ENCODE measurements at regions not wholly inside any gene's neighbourhood (a gene's known extent, or its start where the extent isn't known, plus 50 kb on each side); places are given as distances from the start of the nearest gene placed in this dataset.

DNA sequence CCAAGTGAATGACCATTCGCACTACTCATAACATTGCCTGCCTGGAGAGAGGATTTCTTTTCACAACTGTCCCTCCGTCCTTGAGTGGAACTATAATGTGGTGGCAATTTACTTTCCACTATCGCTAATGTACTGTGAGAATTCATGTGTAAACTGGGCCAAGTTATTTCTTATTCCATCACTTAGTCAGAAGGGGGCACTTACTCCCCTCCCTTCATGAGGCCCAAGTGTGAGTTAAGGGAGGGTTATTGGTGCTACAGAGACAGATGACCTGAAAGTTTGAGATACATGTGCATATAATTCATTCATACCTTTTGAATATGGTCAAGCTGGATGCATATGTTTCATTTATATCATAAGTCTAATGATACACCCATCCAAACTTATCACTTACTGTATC is 65.2 kb upstream of the LOC128125822 start:
- Histone ChIP-seq H3K9me3 (ENCODE audit: control insufficient read depth in 1 of 2, insufficient read depth in 1 of 2, low read depth in 1 of 2, low read length in 2 of 2) (no peaks in the 10 kb centered on the region), H3K9me2 (ENCODE audit: insufficient read depth) (no peaks in the 10 kb centered on the region), H3K36me3 (ENCODE audit: control insufficient read depth in 1 of 2, insufficient read depth in 2 of 2, low read length in 2 of 2) (no peaks in the 10 kb centered on the region), H3K79me2 (ENCODE audit: insufficient read depth, low read length) (no peaks in the 10 kb centered on the region), H3K27ac (ENCODE audit: low read depth, low read length) (no peak overlapping the region), H3K27me3 (ENCODE audit: insufficient read depth, low read length) (no peaks in the 10 kb centered on the region), H2AFZ (ENCODE audit: low read depth, low read length, poor library complexity, severe bottlenecking) (no peak overlapping the region), H3K4me3 (replicated peaks in 1 of 2; ENCODE audit: low read depth in 1 of 2, low read length in 2 of 2) (no peak overlapping the region), H3K4me1 (ENCODE audit: control insufficient read depth in 1 of 2, insufficient read depth in 2 of 2, low read length in 2 of 2) (peaks cover 0 to 52% of the 10 kb centered on the region in 2 experiments; a peak in 3 of 4 replicates), H3K4me2 (ENCODE audit: low read length) (no peak overlapping the region), H3K9ac (ENCODE audit: low read length) (no peak overlapping the region), H4K20me1 (ENCODE audit: insufficient read depth) (no peaks in the 10 kb centered on the region)
- CTCF ChIA-PET = no interaction called here
- intact Hi-C loops (cut with micrococcal nuclease) = no loop called here
- RAD21 ChIA-PET (ENCODE audit: low non-redundant PET in 1 of 2, low total read pairs in 2 of 2, uncharacterized antibody in 2 of 2, unreplicated experiment in 2 of 2) = no interaction called here
- no peak for DNase-seq (ENCODE audit: low read depth, low spot score)
- TF ChIP-seq POLR2AphosphoS5 (IDR thresholded peaks at IDR 0.05; ENCODE audit: low read depth, low read length) (no peak), RAD21 (IDR thresholded peaks at IDR 0.05; ENCODE audit: low read depth) (peak; percentile 58)
- POLR2A ChIA-PET = interaction anchor here (1.2 kb wide), 1 partner anchor 18 kb away, joined by 3 read pairs; no protein-coding TSS in a partner anchor
- 0 out of 2 replicates have a peak, but pooled peaks have one; percentile 47 for ATAC-seq
- no TSS peak for BruUV-seq (replicated peaks)

DNA sequence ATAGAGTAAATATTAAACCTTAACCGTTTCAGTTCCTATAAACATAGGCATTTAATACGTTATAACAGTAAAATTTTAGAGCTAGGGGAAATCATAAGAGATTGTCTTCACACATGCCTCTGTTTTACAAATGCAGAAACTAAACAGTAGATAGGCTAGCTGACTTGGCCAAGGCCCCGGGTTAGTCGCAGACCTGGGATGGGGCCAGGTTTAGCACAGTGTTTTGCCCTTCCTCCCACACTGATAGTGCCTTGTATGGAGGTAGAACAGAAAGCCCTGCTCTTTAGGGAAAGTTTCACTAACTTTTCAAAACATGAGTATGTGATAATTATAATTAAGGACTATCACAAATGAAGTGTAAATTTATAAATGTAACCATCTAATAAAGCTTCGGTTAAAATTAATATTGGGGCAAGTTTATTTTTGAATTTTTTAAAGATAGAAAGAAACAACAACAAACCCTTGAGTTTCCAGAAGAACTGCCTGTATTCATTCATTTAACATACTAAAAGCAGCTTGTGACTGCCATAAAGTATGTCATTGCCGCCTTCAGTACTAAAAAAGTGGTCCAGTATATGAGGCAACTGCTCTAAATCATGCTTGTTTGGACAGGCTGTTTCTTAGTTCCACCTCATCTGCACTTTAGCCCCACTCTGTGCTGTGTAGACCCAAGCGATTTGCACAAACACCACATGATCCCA is 62.5 kb upstream of the LOC128125822 start:
- H3K27me3 ChIP-seq (ENCODE audit: insufficient read depth, low read length) = no peaks in the 10 kb centered on the region
- BruUV-seq (replicated peaks) = no TSS peak
- H3K9ac ChIP-seq (ENCODE audit: low read length) = no peak overlapping the region
- peak overlapping the region; percentile 71 for H2AFZ ChIP-seq (ENCODE audit: low read depth, low read length, poor library complexity, severe bottlenecking)
- H4K20me1 ChIP-seq (ENCODE audit: insufficient read depth) = no peaks in the 10 kb centered on the region
- H3K36me3 ChIP-seq (ENCODE audit: control insufficient read depth in 1 of 2, insufficient read depth in 2 of 2, low read length in 2 of 2) = no peaks in the 10 kb centered on the region
- ATAC-seq = no peak
- TF ChIP-seq YY1 (IDR thresholded peaks at IDR 0.05; ENCODE audit: extremely low read depth, insufficient replicate concordance, low read depth, low read length) (no peak), ZFX (IDR thresholded peaks at IDR 0.05) (no peak)
- no peaks in the 10 kb centered on the region for H3K9me2 ChIP-seq (ENCODE audit: insufficient read depth)
- H3K9me3 ChIP-seq (ENCODE audit: control insufficient read depth in 1 of 2, insufficient read depth in 1 of 2, low read depth in 1 of 2, low read length in 2 of 2) = no peaks in the 10 kb centered on the region
- no peaks in the 10 kb centered on the region for H3K79me2 ChIP-seq (ENCODE audit: insufficient read depth, low read length)
- no peak overlapping the region for H3K27ac ChIP-seq (ENCODE audit: low read depth, low read length)
- peak overlapping the region; percentile 22; the same call in 1 of the 2 replicates for H3K4me2 ChIP-seq (ENCODE audit: low read length)
- ChIA-PET POLR2A (no interaction called here), RAD21 (ENCODE audit: low non-redundant PET in 1 of 2, low total read pairs in 2 of 2, uncharacterized antibody in 2 of 2, unreplicated experiment in 2 of 2) (no interaction called here), CTCF (interaction anchor here (1.1 kb wide), 1 partner anchor 255 kb away, joined by 3 read pairs; no protein-coding TSS in a partner anchor)
- H3K4me1 ChIP-seq (ENCODE audit: control insufficient read depth in 1 of 2, insufficient read depth in 2 of 2, low read length in 2 of 2) = peaks cover 0 to 45% of the 10 kb centered on the region in 2 experiments
- no peak for DNase-seq (ENCODE audit: low read depth, low spot score)
- no peak overlapping the region for H3K4me3 ChIP-seq (replicated peaks in 1 of 2; ENCODE audit: low read depth in 1 of 2, low read length in 2 of 2)
- intact Hi-C loops (cut with micrococcal nuclease) = no loop called here
